CD4-positive, CD25-positive, alpha-beta regulatory T cell (primary cell): ENCODE measurements at regions not wholly inside any gene's neighbourhood (a gene's known extent, or its start where the extent isn't known, plus 50 kb on each side); places are given as distances from the start of the nearest gene placed in this dataset.

ENCODE experiments used
- ATAC-seq, 2 donors: fragments of 150-1000 bp; cut with Tn5 transposase; one replicate each; pipeline ENCODE4 v1.10.0; 2021; ENCODE audit warnings: low read depth in 2 of 2, moderate number of reproducible peaks in 2 of 2, moderate library complexity in 1 of 2
- DNase-seq, 3 donors: peaks; one replicate each; pipeline versions ENCODE4 v3.0.0 to v3.0.0-alpha.2; 2012 to 2022; ENCODE audit warnings: mixed read lengths in 1 of 3
- H3K27ac ChIP-seq: one replicate; pipeline ENCODE4 v1.7.0; 2013; ENCODE audit warnings: mild to moderate bottlenecking, low read length; ENCODE audit not compliant: insufficient read depth, poor library complexity, severe bottlenecking
- H3K27me3 ChIP-seq: one replicate; pipeline ENCODE4 v1.7.0; 2013; ENCODE audit warnings: low read length; ENCODE audit not compliant: control insufficient read depth, insufficient read depth
- H3K36me3 ChIP-seq: one replicate; pipeline ENCODE4 v1.7.0; 2013; ENCODE audit warnings: mild to moderate bottlenecking, low read length, moderate library complexity; ENCODE audit not compliant: control insufficient read depth, insufficient read depth
- H3K4me1 ChIP-seq: 2 replicates; pipeline ENCODE4 v1.7.0; 2013; ENCODE audit warnings: mild to moderate bottlenecking, low read length; ENCODE audit not compliant: insufficient read depth, control insufficient read depth, poor library complexity, severe bottlenecking
- H3K4me3 ChIP-seq: one replicate; pipeline ENCODE4 v1.7.0; 2013; ENCODE audit warnings: low read depth, mild to moderate bottlenecking, low read length, moderate library complexity
- H3K9me3 ChIP-seq, 2 experiments: 1 replicate in 1 of 2; 2 replicates in 1 of 2; pipeline ENCODE4 v1.7.0; 2013; ENCODE audit warnings: low read length in 2 of 2, mild to moderate bottlenecking in 1 of 2, moderate library complexity in 1 of 2; ENCODE audit not compliant: control insufficient read depth in 2 of 2
- H3K27ac Mint-ChIP-seq, 3 donors: one replicate each; pipeline ENCODE4 v1.8.0; 2020 to 2022; ENCODE audit warnings: mild to moderate bottlenecking in 3 of 3, mixed read lengths in 3 of 3, moderate library complexity in 2 of 3
- H3K27me3 Mint-ChIP-seq: one replicate; pipeline ENCODE4 v1.8.0; 2022; ENCODE audit warnings: mild to moderate bottlenecking, mixed read lengths
- H3K36me3 Mint-ChIP-seq: one replicate; pipeline ENCODE4 v1.8.0; 2020; ENCODE audit warnings: mixed read lengths
- H3K4me1 Mint-ChIP-seq, 4 donors: one replicate each; pipeline ENCODE4 v1.8.0; 2020 to 2022; ENCODE audit warnings: mixed read lengths in 4 of 4, mild to moderate bottlenecking in 1 of 4
- H3K4me3 Mint-ChIP-seq, 4 donors: one replicate each; pipeline ENCODE4 v1.8.0; 2020 to 2022; ENCODE audit warnings: mild to moderate bottlenecking in 4 of 4, mixed read lengths in 4 of 4, moderate library complexity in 3 of 4
- H3K9me3 Mint-ChIP-seq, 7 donors: one replicate each; pipeline ENCODE4 v1.8.0; 2020 to 2022; ENCODE audit warnings: mixed read lengths in 7 of 7, mild to moderate bottlenecking in 3 of 7, moderate library complexity in 2 of 7

DNA sequence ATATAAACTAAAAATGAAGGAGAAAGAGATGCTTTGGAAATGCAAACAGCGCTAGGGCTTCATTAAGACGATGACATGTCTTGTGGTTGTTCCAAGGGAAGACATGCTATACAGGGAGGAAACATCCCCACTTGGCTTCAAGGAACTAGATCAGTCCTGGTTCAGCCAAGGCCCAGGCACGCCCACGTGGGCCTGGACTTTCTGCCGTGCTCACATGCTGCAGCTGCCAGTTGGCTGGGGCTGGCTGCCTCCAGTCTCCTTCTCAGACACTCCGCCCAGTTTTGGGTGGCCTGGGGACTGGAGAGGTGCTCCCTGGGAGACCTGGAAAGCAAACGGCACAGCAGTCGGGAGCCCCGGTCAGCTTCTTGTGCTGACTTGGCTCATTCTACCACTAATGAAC is 109.6 kb downstream of the GLI2 start:
- Histone ChIP-seq H3K4me3 (no peak overlapping the region), H3K9me3 (peaks cover 0 to 4% of the 10 kb centered on the region in 2 experiments), H3K4me1 (no peaks in the 10 kb centered on the region), H3K36me3 (no peaks in the 10 kb centered on the region), H3K27me3 (no peaks in the 10 kb centered on the region), H3K27ac (no peak overlapping the region)
- H3K9me3 Mint-ChIP-seq = peaks cover 0 to 12% (median 2%) of the 10 kb centered on the region in 7 donors
- H3K4me3 Mint-ChIP-seq = no peak overlapping the region
- DNase-seq (no peak), ATAC-seq (no peak)
- no peak overlapping the region for H3K27ac Mint-ChIP-seq
- H3K4me1 Mint-ChIP-seq = no peaks in the 10 kb centered on the region
- H3K27me3 Mint-ChIP-seq = peaks cover 4% of the 10 kb centered on the region
- no peaks in the 10 kb centered on the region for H3K36me3 Mint-ChIP-seq

DNA sequence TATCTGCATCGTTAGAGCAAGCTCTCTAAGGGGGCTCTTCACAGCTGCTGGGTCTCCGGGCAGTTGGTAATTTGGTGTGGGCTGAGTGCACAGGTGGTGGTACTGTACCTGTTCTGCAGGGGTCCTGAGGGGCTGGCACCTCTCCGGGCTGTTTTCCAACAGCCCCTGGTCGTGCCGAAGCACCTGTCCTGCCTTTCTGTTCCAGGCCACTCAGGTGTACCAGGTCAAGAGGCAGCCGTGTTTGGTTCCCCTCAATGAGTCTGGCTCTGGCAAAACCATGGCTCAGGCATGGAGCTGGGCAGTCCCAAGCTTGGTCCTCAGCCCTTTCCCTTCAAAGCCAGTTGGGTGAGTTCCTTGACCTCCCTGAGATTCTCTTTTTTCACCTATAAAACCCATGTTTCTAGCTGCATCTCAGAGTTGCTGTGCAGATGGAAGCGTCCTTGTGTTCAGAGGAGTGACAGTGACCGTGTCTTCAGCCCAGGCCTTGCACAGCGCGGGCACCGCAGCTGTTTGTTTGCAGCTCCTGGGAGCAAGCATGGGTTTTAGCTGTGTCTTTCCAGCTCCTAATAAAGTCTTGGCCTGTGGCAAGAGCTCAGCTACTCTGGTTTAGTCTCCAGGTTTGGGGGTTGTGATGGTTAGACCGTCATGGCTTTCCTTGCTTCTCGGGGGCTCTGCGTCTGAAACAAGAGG is 110.9 kb downstream of the GLI2 start:
- no peak overlapping the region for H3K27ac ChIP-seq
- ATAC-seq (no peak), DNase-seq (no peak)
- Mint-ChIP-seq H3K4me3 (no peak overlapping the region), H3K36me3 (no peaks in the 10 kb centered on the region), H3K27ac (no peak overlapping the region), H3K27me3 (peaks cover 4% of the 10 kb centered on the region), H3K9me3 (peaks cover 0 to 12% (median 2%) of the 10 kb centered on the region in 7 donors), H3K4me1 (no peaks in the 10 kb centered on the region)
- H3K27me3 ChIP-seq = no peaks in the 10 kb centered on the region
- H3K36me3 ChIP-seq = no peaks in the 10 kb centered on the region
- H3K4me3 ChIP-seq = no peak overlapping the region
- H3K4me1 ChIP-seq = no peaks in the 10 kb centered on the region
- H3K9me3 ChIP-seq = peaks cover 0 to 4% of the 10 kb centered on the region in 2 experiments

DNA sequence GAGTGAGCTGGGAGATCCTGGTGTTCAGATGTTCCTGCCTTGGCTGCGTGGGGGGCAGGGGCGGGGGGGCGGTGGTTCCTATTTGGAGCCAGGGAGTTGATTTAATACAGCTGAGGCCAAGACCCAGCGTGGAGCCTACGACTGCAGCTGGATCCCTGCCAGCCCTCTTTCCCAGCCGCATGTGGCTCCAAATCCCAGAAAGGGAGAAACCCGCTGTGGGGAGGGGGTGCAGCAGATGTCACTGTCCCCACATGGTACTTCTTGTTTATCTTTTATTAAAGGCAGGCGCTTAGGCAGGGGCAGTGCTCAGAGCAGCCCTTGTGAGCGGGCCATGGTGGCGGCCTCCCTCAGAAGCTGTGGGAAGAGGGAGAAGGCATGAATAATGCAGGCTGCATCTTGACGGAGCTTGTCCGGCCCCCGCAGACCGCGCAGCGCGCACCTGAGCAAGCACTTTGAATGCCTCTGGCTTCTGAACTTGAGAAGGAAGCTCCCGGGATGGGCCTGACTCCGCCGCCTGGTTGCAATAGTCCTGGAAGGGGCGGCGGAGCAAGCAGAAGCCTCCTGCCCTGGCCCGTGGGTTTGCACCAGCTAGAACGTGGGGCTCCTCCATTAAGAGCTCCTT is 112.1 kb downstream of the GLI2 start:
- no peaks in the 10 kb centered on the region for H3K36me3 Mint-ChIP-seq
- H3K4me3 Mint-ChIP-seq = no peak overlapping the region
- H3K27me3 Mint-ChIP-seq = no peaks in the 10 kb centered on the region
- no peaks in the 10 kb centered on the region for H3K27me3 ChIP-seq
- no peak overlapping the region for H3K27ac ChIP-seq
- ATAC-seq = no peak
- no peak overlapping the region for H3K4me3 ChIP-seq
- peaks cover 0 to 12% (median 2%) of the 10 kb centered on the region in 7 donors for H3K9me3 Mint-ChIP-seq
- no peak for DNase-seq
- peaks cover 0 to 4% of the 10 kb centered on the region in 2 experiments for H3K9me3 ChIP-seq
- no peaks in the 10 kb centered on the region for H3K4me1 Mint-ChIP-seq
- H3K27ac Mint-ChIP-seq = no peak overlapping the region
- no peaks in the 10 kb centered on the region for H3K36me3 ChIP-seq
- no peaks in the 10 kb centered on the region for H3K4me1 ChIP-seq

DNA sequence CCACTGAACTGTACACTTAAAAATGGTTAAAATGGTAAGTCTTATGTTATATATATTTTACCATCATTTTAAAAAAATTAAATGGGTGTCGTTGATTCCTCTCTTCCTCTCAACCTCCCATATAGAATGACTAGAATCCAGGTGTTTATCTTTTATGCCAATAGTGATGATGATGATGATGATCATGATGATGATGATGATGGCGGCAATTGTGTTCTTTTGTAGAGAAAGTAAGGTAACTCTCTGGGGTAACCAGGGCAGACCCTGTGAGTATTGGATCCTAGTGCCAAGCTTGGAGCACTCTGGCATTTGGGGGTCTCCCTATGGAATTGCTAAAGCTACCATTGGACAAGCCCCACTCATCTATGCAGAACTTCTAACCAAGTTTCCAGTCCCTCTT is 113.6 kb downstream of the GLI2 start:
- no peaks in the 10 kb centered on the region for H3K36me3 ChIP-seq
- DNase-seq = no peak
- Mint-ChIP-seq H3K4me1 (no peaks in the 10 kb centered on the region), H3K4me3 (no peak overlapping the region), H3K9me3 (peaks cover 0 to 12% (median 2%) of the 10 kb centered on the region in 7 donors), H3K36me3 (no peaks in the 10 kb centered on the region), H3K27ac (no peak overlapping the region), H3K27me3 (no peaks in the 10 kb centered on the region)
- H3K27me3 ChIP-seq = no peaks in the 10 kb centered on the region
- no peak for ATAC-seq
- peaks cover 0 to 4% of the 10 kb centered on the region in 2 experiments for H3K9me3 ChIP-seq
- no peaks in the 10 kb centered on the region for H3K4me1 ChIP-seq
- H3K4me3 ChIP-seq = no peak overlapping the region
- H3K27ac ChIP-seq = no peak overlapping the region

DNA sequence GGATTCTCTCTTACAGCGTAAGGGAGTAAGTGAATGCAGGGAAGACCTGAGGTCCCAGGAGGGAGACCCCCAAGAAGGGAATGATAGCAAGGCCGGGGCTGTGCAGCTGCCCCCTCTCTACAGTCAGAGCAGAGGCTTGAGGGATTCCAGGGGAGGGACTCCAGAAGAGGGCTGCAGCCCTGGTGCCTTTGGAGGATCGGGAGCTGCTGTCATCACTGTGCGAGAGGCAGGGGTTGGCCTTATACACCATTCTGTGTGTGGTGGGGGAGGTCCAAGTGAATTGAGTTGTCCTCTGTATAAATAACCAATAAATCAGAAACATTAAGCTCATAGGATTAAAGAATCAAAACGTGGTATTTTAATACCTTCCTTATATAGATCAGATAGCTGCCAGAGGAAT is 114.9 kb downstream of the GLI2 start:
- DNase-seq = no peak
- Histone ChIP-seq H3K36me3 (no peaks in the 10 kb centered on the region), H3K27ac (no peak overlapping the region), H3K27me3 (no peaks in the 10 kb centered on the region), H3K9me3 (peaks cover 0 to 4% of the 10 kb centered on the region in 2 experiments), H3K4me3 (no peak overlapping the region), H3K4me1 (no peaks in the 10 kb centered on the region)
- no peak for ATAC-seq
- Mint-ChIP-seq H3K36me3 (no peaks in the 10 kb centered on the region), H3K9me3 (peaks cover 0 to 12% (median 2%) of the 10 kb centered on the region in 7 donors), H3K27me3 (no peaks in the 10 kb centered on the region), H3K27ac (no peak overlapping the region), H3K4me1 (no peaks in the 10 kb centered on the region), H3K4me3 (no peak overlapping the region)

DNA sequence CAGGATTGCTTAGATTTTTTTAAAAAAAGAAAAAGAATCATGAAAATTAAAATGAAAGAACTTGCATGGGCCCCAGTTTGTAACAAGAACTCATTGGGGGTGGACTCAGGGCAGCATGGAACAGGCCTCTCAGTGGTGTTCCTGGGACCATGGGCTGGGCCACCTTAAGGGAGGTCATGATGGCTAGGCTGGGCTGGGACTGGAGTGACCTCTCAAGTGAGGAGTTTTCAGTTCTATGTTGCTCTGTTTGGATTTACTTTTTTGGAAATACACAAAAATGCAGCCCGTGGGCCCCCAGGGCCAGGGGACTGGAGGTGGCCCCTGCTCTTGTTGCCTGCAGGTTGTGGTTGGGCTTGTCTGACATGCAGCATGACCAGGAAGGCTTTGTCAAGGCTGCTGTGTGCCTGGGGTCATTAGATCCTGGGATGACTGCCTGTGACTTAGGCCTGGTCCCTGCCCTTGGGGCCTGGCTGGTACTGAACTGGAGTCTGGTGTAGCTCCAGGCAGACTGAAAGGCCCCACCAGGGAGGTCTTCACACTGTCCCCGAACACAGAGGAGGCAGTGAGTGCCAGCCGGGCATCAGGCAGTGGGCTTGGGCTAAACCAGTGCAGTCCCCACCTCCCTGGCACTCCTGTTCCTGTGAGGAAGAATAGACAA is 115.6 kb downstream of the GLI2 start:
- Mint-ChIP-seq H3K4me3 (peak overlapping the region in 1 of 4 donors; percentile 80), H3K4me1 (no peaks in the 10 kb centered on the region), H3K27me3 (no peaks in the 10 kb centered on the region), H3K9me3 (peaks cover 0 to 12% (median 2%) of the 10 kb centered on the region in 7 donors), H3K36me3 (no peaks in the 10 kb centered on the region), H3K27ac (no peak overlapping the region)
- Histone ChIP-seq H3K4me1 (no peaks in the 10 kb centered on the region), H3K4me3 (no peak overlapping the region), H3K27me3 (no peaks in the 10 kb centered on the region), H3K9me3 (peaks cover 0 to 4% of the 10 kb centered on the region in 2 experiments), H3K36me3 (no peaks in the 10 kb centered on the region), H3K27ac (no peak overlapping the region)
- ATAC-seq (no peak), DNase-seq (no peak)

DNA sequence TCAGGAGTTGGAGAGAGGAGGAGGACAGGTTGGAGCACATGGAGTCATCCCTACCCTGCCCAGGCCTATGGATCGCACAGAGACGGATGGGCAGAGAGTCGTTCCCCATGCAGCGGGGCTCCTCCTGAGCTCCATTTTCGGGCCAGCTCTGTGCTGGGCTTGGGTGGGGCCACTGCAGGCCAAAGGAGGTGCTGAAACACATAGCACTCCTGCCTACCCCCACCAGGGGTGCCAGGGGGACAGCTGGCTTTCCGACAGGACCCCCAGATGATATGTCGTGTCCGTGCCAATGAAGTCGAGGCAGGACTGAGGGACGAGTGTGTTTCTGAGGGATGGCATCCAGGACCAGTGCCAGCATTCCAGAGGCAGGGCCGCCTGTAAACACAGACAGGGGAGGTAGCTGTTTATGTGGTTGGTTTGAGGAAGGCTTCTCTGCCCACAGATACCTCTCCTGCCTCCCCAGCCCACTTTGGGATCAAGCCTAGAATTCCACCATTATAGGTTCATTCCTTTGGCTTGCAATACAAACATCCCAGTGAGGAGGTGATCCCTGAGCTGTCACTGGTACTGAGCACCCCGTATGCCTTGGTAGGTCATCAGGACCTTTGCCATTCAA is 116.6 kb downstream of the GLI2 start:
- Histone ChIP-seq H3K9me3 (peaks cover 0 to 4% of the 10 kb centered on the region in 2 experiments), H3K36me3 (no peaks in the 10 kb centered on the region), H3K27me3 (no peaks in the 10 kb centered on the region), H3K4me3 (no peak overlapping the region), H3K27ac (no peak overlapping the region), H3K4me1 (no peaks in the 10 kb centered on the region)
- no peak overlapping the region for H3K27ac Mint-ChIP-seq
- H3K4me1 Mint-ChIP-seq = no peaks in the 10 kb centered on the region
- ATAC-seq (no peak), DNase-seq (no peak)
- no peak overlapping the region for H3K4me3 Mint-ChIP-seq
- H3K9me3 Mint-ChIP-seq = peaks cover 0 to 12% (median 2%) of the 10 kb centered on the region in 7 donors
- no peaks in the 10 kb centered on the region for H3K27me3 Mint-ChIP-seq
- no peaks in the 10 kb centered on the region for H3K36me3 Mint-ChIP-seq
